GM13977 (cell line): ENCODE measurements at regions not wholly inside any gene's neighbourhood (a gene's known extent, or its start where the extent isn't known, plus 50 kb on each side); places are given as distances from the start of the nearest gene placed in this dataset.

ENCODE experiments used
- DNase-seq: peaks from one replicate; pipeline ENCODE4 v3.0.0; 2012; ENCODE audit warnings: low spot score
- in situ Hi-C: fragments of 300-500 bp; cut with MboI; formaldehyde crosslinking; loops from one replicate; pipeline ENCODE4 v1.12.0; 2022; ENCODE audit warnings: low sequenced_read_pairs, low pct_unique_long_range_greater_than_20kb, mixed read lengths, inconsistent platforms; ENCODE audit not compliant: unreplicated experiment
- TF ChIP-seq, protein P1 (sequence below): IDR thresholded peaks from 2 replicates; pipeline ENCODE4 v1.5.1; 2012; ENCODE audit warnings: mild to moderate bottlenecking, control low read depth; ENCODE audit not compliant: insufficient read depth; ENCODE audit errors: extremely low read depth, missing control alignments

DNA sequence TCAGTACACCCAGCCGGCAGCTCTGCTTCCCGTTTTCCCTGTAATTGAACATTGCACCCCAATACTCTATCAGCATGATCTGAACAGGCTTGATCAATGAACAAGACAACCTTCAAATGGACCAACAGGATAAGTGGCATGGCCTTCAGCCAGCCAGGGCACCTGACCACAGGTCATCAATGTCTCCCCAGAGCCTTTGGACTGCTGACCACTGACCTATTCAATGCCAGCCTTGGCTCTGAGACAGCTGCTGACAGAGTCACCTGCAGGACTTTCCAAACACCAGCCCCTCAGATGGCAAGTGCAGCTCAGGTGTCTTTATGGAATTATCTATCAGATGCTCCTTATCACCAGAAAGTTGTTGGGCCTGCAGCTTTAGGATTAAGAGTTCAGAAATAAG, 462.9 kb upstream of the ASIC2 start:
- no peak for DNase-seq
- in situ Hi-C loops: no loop called here
- TF ChIP-seq, protein P1, sequence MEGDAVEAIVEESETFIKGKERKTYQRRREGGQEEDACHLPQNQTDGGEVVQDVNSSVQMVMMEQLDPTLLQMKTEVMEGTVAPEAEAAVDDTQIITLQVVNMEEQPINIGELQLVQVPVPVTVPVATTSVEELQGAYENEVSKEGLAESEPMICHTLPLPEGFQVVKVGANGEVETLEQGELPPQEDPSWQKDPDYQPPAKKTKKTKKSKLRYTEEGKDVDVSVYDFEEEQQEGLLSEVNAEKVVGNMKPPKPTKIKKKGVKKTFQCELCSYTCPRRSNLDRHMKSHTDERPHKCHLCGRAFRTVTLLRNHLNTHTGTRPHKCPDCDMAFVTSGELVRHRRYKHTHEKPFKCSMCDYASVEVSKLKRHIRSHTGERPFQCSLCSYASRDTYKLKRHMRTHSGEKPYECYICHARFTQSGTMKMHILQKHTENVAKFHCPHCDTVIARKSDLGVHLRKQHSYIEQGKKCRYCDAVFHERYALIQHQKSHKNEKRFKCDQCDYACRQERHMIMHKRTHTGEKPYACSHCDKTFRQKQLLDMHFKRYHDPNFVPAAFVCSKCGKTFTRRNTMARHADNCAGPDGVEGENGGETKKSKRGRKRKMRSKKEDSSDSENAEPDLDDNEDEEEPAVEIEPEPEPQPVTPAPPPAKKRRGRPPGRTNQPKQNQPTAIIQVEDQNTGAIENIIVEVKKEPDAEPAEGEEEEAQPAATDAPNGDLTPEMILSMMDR: no peak

DNA sequence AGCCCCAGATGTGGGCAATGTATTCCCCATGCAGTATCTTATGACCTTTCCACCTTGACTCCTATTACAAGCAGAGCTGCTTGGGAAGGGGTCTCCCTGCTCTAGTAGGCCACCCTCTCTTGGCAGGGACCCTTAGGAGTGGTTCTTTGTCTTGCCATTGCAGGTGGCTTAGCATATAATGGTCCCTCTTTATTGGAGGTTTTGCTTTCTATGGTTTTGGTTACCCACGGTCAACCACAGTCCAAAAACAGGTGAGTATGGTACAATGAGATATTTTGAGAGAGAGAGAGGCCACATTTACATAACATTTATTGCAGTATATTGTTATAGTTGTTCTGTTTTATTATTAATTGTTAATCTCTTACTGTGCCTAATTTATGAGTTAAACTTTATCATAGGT, 472.8 kb upstream of the ASIC2 start:
- in situ Hi-C loops: no loop called here
- TF ChIP-seq, protein P1: no peak
- DNase-seq: no peak

DNA sequence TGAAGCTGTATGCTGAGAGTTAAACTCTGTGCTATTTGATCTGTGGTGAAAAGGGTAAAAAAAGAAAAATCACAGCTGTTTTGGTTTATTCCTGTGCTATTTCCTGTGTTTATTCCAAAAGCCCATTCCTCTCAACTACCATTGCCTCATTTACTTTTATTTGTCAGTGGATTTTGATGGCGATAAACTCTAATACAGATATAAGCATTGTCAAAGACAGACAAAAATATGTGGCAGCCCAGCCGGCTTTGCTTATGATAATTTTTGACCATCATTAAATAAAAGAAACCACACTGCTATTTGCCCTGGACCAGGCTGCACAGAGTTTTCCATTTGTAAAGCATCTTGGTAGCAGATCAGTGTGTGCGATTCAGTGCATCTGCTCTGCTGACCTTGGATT, 473.6 kb upstream of the ASIC2 start:
- in situ Hi-C loops: no loop called here
- DNase-seq: no peak
- TF ChIP-seq, protein P1: no peak

DNA sequence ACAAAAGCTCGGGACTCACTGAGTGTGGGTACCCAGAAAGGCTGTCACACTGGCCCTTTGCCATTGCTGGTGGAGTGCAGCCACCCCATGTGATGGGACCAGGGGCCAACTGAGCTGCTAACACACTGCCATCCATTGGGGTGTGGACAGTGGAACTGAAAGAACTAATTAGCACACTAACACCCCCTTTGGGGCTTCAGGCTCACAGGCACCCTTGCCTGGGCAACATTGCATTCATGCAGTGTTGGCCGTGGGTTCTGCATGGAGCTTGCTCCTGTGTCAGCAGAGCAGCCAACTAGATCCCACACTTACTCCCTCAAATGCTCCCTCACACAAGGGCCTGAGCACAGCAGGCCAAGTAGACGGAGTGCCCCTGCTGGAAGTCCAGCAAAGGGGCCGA, 476.0 kb upstream of the ASIC2 start:
- in situ Hi-C loops: no loop called here
- no peak for DNase-seq
- TF ChIP-seq, protein P1: no peak

DNA sequence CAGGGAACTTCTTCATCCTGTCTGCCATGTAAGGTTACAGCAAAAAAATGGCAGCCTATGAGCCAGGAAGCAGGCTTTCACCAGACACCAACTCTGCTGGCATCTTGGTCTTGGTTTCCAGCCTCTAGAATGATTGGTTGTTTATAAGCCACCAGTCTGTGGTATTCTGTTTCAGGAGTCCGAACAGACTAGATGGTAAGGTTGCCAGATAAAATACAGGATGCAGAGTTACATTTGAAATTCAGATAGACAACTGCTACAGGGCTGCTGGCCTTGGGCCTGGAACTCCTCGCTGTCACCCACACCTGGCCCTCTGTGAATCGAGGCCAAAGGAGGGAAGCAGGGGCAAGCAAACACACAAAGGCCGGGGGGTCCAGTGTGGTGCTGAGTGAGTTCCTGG, 478.8 kb upstream of the CCL2 start:
- DNase-seq: no peak
- in situ Hi-C loops: loop anchor here (25.0 kb wide), 1 partner anchor 361 kb away; no protein-coding TSS in a partner anchor
- TF ChIP-seq, protein P1: no peak

DNA sequence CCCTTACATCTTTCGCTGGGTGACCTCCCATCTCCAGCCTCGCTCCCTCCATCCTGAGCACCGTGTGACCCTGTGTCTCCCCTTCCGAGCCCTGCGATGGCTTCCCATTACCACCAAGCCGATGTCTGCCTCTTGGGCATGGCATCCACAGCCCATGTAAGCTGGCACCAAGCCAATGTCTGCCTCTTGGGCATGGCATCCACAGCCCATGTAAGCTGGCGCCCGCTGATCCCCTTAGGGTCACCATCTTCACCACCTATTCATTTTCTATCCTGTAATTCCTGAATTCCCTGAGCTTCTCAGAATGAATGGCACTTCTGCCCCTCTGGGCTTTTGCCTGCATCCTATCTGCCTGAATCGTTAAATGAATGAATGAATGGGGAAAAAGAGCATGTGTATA, 478.2 kb upstream of the CCL2 start:
- DNase-seq: no peak
- TF ChIP-seq, protein P1: no peak
- in situ Hi-C loops: loop anchor here (25.0 kb wide), 1 partner anchor 360 kb away; no protein-coding TSS in a partner anchor

DNA sequence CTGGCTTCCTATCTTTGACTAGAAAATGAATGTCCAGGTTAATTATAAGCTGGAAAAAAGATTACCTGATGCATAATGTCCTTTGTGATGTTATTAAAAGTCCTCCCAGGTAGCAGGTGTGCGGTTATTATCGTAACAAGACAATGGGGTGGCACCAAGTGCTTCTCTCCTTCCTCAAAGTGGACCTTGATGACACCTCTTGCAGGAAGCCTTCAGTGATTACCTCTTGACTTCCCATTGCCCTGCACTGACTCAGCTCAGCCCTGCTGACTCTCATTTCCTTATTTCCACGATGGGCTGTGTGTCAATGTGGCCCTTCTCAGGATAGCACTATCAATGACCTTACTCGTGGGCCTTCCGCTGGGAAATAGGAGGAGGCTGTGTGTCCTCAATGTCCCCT, 477.4 kb upstream of the CCL2 start:
- TF ChIP-seq, protein P1: no peak
- DNase-seq: no peak
- in situ Hi-C loops: loop anchor here (25.0 kb wide), 1 partner anchor 360 kb away; no protein-coding TSS in a partner anchor
